PC-3 (cell line): ENCODE measurements at regions not wholly inside any gene's neighbourhood (a gene's known extent, or its start where the extent isn't known, plus 50 kb on each side); places are given as distances from the start of the nearest gene placed in this dataset.

Source experiments
- ATAC-seq: fragments of 200-7000 bp; cut with Tn5 transposase; 2 replicates; pipeline ENCODE4 v1.9.1; 2020; ENCODE audit warnings: mild to moderate bottlenecking, moderate library complexity
- BruUV-seq: library from RNA; stranded (reverse); fragments of 400-500 nt; replicated peaks from 2 replicates; lab custom pipeline; 2021; lab: Mats Ljungman, UMichigan
- CTCF ChIA-PET: fragments of 300-600 bp; sonication (Branson Sonifier 250); formaldehyde crosslinking; loops from one replicate; lab custom pipeline; 2022; ENCODE audit warnings: antibody characterized with exemption; lab: Charles Lee
- POLR2A ChIA-PET: fragments of 300-600 bp; sonication (Branson Sonifier 250); formaldehyde crosslinking; loops from one replicate; lab custom pipeline; 2022; ENCODE audit warnings: antibody characterized with exemption; ENCODE audit not compliant: unreplicated experiment; lab: Charles Lee
- DNase-seq: peaks from one replicate; pipeline ENCODE4 v3.0.0-alpha.2; 2015
- H2AFZ ChIP-seq: fragments of 300-600 bp; sonication (generic); 2 replicates; pipeline ENCODE4 v1.6.0; 2016; ENCODE audit warnings: antibody characterized with exemption, low read length
- H3F3A ChIP-seq: fragments of 300-600 bp; sonication (generic); one replicate; pipeline ENCODE4 v1.6.0; 2017; ENCODE audit warnings: antibody characterized with exemption, low read length, control low read depth, mild to moderate bottlenecking; ENCODE audit not compliant: unreplicated experiment
- H3K27ac ChIP-seq: fragments of 300-600 bp; sonication (generic); 2 replicates; pipeline ENCODE4 v1.5.1; 2016; ENCODE audit warnings: mild to moderate bottlenecking, low read length
- H3K27me3 ChIP-seq: fragments of 300-600 bp; sonication (generic); 2 replicates; pipeline ENCODE4 v1.6.1; 2016; ENCODE audit warnings: low read length, mixed read lengths
- H3K36me3 ChIP-seq: fragments of 300-600 bp; sonication (generic); 2 replicates; pipeline ENCODE4 v1.6.1; 2016; ENCODE audit warnings: low read depth, mixed run types, low read length, mixed read lengths
- H3K4me1 ChIP-seq: fragments of 300-600 bp; sonication (generic); 2 replicates; pipeline ENCODE4 v1.5.1; 2016; ENCODE audit warnings: low read length; ENCODE audit not compliant: insufficient read depth
- H3K4me2 ChIP-seq: fragments of 300-600 bp; sonication (generic); 2 replicates; pipeline ENCODE4 v1.6.0; 2016; ENCODE audit warnings: low read length
- H3K4me3 ChIP-seq: fragments of 300-600 bp; sonication (generic); 2 replicates; pipeline ENCODE4 v1.5.1; 2016; ENCODE audit warnings: mild to moderate bottlenecking, low read length, mixed read lengths
- H3K79me2 ChIP-seq: fragments of 300-600 bp; sonication (generic); 2 replicates; pipeline ENCODE4 v1.6.1; 2017; ENCODE audit warnings: low read length, mixed read lengths
- H3K9ac ChIP-seq: fragments of 300-600 bp; sonication (generic); 2 replicates; pipeline ENCODE4 v1.6.0; 2016; ENCODE audit warnings: mild to moderate bottlenecking, low read length
- H3K9me2 ChIP-seq: fragments of 300-600 bp; sonication (generic); replicated peaks from 2 replicates; pipeline ENCODE4 v1.6.1; 2016; ENCODE audit warnings: mixed run types, low read length, mixed read lengths
- H3K9me3 ChIP-seq: fragments of 300-600 bp; sonication (generic); 2 replicates; pipeline ENCODE4 v1.6.1; 2016; ENCODE audit warnings: low read length, mixed read lengths
- H4K20me1 ChIP-seq: fragments of 300-600 bp; sonication (generic); 2 replicates; pipeline ENCODE4 v1.6.1; 2016; ENCODE audit warnings: low read length, mixed read lengths
- CTCF ChIP-seq: fragments of 300-600 bp; sonication (generic); conservative IDR thresholded peaks from 2 replicates; pipeline ENCODE4 v1.5.1; 2017; ENCODE audit warnings: antibody characterized with exemption, low read depth, mild to moderate bottlenecking, low read length
- EZH2 ChIP-seq: fragments of 300-600 bp; sonication (generic); IDR thresholded peaks from one replicate; pipeline ENCODE4 v1.6.1; 2017; ENCODE audit warnings: antibody characterized with exemption, mild to moderate bottlenecking, low read length; ENCODE audit not compliant: unreplicated experiment
- EZH2phosphoT487 ChIP-seq: fragments of 300-600 bp; sonication (generic); IDR thresholded peaks from 2 replicates; pipeline ENCODE4 v1.6.1; 2018; ENCODE audit warnings: mild to moderate bottlenecking, antibody characterized with exemption, low read length, borderline replicate concordance
- intact Hi-C: fragments of 100-400 bp; cut with micrococcal nuclease; formaldehyde crosslinking; loops from 2 replicates; pipeline ENCODE4 v1.9.0; 2023

DNA sequence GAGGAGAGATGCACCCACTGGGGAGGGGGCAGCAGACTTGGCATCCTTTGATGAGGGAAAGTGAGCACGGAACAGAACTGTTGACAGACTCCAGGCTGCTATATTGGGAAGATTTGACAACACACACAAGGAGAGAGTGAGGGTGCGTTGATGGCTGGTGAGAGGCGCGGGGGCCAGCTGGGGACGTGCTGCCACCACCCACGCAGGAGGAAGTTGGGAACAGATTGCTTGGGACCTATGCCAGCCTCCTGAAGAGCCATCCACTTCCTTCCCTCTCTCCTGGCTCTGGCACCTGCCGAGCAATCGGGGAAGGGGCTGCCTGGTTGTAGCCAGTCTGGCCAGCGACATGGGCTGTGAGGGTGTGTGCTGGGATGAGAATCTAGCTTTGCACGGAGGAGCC lies 223.7 kb upstream of the CSF3R start:
- Histone ChIP-seq H3K36me3 (no peaks in the 10 kb centered on the region), H3K9me3 (no peaks in the 10 kb centered on the region), H3K79me2 (no peaks in the 10 kb centered on the region), H3K4me3 (no peak overlapping the region), H3K4me1 (no peaks in the 10 kb centered on the region), H3F3A (no peaks in the 10 kb centered on the region), H3K9me2 (no peaks in the 10 kb centered on the region), H2AFZ (no peak overlapping the region), H3K27me3 (peaks cover 86% of the 10 kb centered on the region), H3K27ac (no peak overlapping the region), H3K4me2 (no peak overlapping the region), H4K20me1 (no peaks in the 10 kb centered on the region), H3K9ac (no peak overlapping the region)
- no TSS peak for BruUV-seq
- no peak for ATAC-seq
- ChIA-PET CTCF (no interaction called here), POLR2A (no interaction called here)
- TF ChIP-seq CTCF (no peak), EZH2 (no peak), EZH2phosphoT487 (no peak)
- DNase-seq: no peak
- intact Hi-C loops: no loop called here

DNA sequence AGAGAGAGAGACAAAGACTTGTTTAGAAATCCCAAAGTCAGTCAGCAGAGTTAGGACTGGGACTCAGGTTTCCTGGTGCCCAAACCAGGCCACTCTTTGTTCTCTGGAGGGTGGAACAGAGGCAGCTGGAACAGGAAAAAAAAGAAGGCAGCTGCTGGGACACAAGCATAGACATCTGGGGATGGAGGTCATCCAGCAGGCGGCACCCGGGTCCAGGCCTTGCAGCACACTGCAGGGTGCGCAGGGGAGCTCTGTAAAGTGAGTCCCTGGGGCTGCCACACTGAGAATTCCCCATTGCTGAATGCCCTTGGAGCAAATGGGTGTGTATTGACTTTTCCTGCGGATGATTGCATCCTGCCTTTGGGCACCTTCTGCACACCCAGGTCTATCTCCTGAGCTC lies 222.9 kb upstream of the CSF3R start:
- ChIA-PET POLR2A (no interaction called here), CTCF (no interaction called here)
- no peaks in the 10 kb centered on the region for H3K9me3 ChIP-seq
- H3K4me3 ChIP-seq: no peak overlapping the region
- no peak overlapping the region for H2AFZ ChIP-seq
- no peaks in the 10 kb centered on the region for H3K4me1 ChIP-seq
- ATAC-seq (no peak), DNase-seq (no peak)
- H3F3A ChIP-seq: no peaks in the 10 kb centered on the region
- BruUV-seq: no TSS peak
- no peak overlapping the region for H3K4me2 ChIP-seq
- H3K9ac ChIP-seq: no peak overlapping the region
- H3K27ac ChIP-seq: no peak overlapping the region
- H3K9me2 ChIP-seq: no peaks in the 10 kb centered on the region
- no peaks in the 10 kb centered on the region for H3K79me2 ChIP-seq
- no peaks in the 10 kb centered on the region for H4K20me1 ChIP-seq
- intact Hi-C loops: no loop called here
- no peak for TF ChIP-seq CTCF
- no peak for TF ChIP-seq EZH2
- no peak for TF ChIP-seq EZH2phosphoT487
- H3K36me3 ChIP-seq: no peaks in the 10 kb centered on the region
- peaks cover 86% of the 10 kb centered on the region for H3K27me3 ChIP-seq

DNA sequence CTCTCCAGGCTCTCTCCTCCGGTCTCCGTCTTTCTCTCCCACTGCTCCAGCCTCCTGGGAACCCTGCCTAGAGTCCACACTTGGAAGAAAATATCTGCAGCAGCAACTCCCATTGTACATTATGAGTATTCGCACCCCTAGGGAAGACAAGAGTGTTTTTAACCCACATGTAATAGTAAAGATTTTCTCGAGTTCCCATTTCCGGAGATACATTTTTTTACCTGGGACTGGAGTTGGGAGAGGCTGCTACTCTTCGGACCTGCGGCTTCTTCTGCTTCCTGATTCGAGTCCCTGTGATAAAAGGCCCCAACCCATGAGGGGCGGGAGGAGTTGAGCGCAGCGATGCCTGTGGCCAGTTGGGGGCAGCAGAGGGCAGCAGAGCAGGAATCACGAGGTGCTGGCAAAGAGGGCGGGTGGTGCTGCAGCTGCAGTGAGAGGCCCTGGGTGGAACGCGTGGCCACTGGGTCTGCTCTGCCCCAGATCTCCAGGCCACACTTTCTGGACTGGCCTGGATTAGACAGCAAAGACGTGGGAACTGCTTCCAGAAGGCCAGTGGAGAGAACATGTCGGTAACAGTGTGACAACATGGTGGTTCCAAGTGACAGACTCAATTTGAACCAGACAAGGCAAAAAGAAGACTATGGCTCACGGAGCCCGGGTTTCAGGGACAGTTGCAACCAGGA lies 221.0 kb upstream of the CSF3R start:
- Histone ChIP-seq H3K9me3 (no peaks in the 10 kb centered on the region), H3K27me3 (peaks cover 81% of the 10 kb centered on the region), H3F3A (no peaks in the 10 kb centered on the region), H3K36me3 (no peaks in the 10 kb centered on the region), H3K4me3 (no peak overlapping the region), H4K20me1 (no peaks in the 10 kb centered on the region), H3K79me2 (no peaks in the 10 kb centered on the region), H3K4me2 (no peak overlapping the region), H3K4me1 (no peaks in the 10 kb centered on the region), H3K9ac (no peak overlapping the region), H3K9me2 (no peaks in the 10 kb centered on the region), H2AFZ (no peak overlapping the region), H3K27ac (no peak overlapping the region)
- TF ChIP-seq CTCF (peak; percentile 92), EZH2 (no peak), EZH2phosphoT487 (no peak)
- ChIA-PET CTCF (no interaction called here), POLR2A (no interaction called here)
- intact Hi-C loops: no loop called here
- DNase-seq: peak; percentile 73
- no TSS peak for BruUV-seq
- ATAC-seq: peak; percentile 95
